CD4-positive, alpha-beta T cell treated with Interleukin-6 at 100 ng/mL for 8 hours (primary cell): ENCODE measurements at regions not wholly inside any gene's neighbourhood (a gene's known extent, or its start where the extent isn't known, plus 50 kb on each side); places are given as distances from the start of the nearest gene placed in this dataset.

Experiments used
- DNase-seq: peaks from one replicate; pipeline ENCODE4 v3.0.0-alpha.2; 2020; ENCODE audit warnings: mixed read lengths, low spot score

- no peak for DNase-seq
Measured at GRCh38 chr6:25066593-25066992, 130.8 kb upstream of the RIPOR2 start.

DNA sequence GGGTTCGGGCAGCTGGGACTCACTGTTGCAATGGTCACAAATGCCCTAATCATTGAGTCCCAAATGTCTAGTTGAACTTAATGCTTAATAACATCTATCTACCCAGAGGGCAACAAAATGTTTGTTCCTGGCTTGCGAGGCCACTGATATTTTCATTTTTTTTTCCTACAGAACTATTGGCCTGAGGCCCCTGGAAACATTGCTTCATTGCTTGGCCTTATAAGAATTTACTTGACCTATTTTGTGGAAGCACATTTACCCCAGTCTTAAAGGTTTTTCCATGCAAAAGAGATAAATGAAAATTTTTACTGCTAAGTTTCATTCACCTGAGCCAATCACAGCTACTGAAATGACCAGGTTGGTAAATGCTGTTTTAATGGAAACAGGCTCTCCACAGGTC is 133.1 kb upstream of the RIPOR2 start:
- DNase-seq, result no peak

- peak; percentile 85 for DNase-seq
Measured at GRCh38 chr6:25070547-25071366, 135.0 kb upstream of the RIPOR2 start.

- no peak for DNase-seq
Measured at GRCh38 chr6:25078141-25078540, 142.4 kb upstream of the RIPOR2 start.

DNA sequence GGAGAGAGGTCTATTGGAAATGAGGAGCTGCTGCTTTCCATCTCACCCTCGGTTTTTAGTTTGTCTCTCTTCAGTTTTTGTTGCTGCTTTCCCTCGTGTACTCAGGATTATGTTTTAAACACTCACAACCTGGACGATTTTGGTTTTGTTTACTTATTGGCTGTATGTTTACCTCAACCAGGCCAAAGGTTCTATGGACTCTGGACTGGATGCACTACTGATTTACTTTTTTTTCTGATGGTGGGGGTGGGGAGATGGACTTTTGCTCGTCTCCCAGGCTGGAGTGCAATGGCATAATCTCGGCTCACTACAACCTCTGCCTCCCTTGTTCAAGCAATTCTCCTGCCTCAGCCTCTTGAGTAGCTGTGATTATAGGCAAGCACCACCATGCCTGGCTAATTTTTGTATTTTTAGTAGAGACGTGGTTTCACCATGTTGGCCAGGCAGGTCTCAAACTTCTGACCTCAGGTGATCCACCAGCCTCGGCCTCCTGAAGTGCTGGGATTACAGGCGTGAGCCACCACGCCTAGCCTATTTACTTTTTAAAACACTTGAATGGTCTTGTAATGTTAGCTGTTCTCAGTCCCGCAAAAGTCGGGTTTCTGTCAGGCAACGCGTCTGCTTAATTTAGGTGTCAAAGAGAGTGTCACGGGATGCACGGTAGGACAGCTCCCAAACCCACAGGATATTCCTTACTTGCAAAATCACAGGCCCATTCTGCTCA is 148.2 kb upstream of the RIPOR2 start:
- DNase-seq, result no peak

DNA sequence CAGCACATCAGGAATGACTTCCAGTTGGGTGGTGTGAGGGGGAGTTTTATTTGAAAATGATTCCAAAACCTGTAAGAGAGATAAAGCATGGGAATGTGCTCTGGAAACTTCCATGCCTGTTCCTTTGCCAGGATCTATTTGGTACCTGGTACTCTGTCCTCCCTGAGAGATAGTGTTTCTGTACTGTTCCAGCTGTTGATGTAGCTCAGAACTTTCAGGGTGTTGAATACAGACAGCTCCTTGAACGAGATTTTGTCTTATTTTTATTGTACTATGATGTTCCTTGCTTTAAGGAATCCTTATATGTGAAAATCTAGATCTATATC is 148.7 kb upstream of the RIPOR2 start:
- DNase-seq, result no peak

DNA sequence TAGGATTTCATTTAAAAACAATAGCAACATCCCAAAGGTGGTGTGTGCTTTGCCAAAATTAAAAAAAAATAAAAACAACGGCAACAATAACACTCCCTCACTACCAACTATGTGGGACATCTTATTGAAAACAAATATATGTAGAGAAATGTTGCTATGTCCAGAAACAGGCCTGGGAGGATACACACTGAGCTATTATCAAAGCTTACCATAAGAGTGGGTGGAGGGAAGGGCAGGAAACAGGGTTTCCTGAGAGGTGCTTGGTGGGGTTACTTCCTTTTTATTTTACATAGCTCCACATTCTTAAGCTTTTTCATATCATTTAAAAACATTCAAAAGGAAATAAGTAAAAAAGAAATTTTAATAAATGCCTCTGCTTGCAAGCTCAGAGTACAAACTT is 150.0 kb upstream of the RIPOR2 start:
- peak; percentile 31 for DNase-seq

DNA sequence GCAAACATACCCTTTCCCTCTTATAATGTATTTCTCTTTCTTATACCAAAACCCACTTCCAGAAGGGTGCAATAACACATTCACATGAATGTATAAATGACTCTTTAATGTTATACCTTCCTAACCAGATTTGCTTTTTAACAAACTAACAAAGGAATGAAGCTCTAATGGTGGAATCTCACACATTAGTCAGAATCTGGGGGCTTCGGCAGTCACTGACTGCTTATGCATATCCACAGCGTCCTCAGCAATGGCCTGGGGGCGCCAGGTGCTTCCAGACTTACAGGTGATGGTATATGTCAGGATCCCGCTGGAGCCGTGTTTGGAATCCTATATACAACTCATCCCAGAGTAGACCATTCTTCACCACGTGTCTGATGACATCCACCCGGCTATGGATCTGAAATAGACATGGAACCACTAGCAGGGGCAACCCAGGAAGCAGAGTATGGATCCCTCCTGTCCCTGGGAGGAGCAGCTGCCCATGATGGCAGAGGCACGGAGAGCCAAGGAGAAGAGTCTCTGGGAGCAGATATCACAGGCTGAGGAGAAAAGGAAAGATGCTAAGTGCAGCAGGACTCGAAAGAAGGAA is 150.8 kb upstream of the RIPOR2 start:
- DNase-seq, result no peak

DNA sequence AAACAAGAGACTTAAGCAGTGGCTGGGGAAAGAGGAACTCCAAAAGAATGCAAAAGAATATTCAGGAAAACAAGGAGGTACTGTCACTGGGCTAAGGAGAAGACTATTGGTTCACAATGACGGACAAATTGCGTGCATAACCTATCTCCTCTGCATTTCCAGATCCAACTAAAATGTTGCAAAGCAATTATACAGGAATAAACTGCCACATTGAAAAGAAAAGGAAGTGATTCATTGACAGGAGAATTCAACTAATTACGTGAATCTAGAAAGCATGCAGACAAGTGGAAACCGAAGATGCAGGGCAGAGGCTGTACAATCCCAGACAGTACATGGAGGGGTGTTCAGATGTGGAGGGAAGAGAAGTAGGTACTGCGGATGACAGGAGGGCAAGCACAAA is 152.8 kb upstream of the RIPOR2 start:
- no peak for DNase-seq

- DNase-seq, result no peak
Measured at GRCh38 chr6:25089442-25089841, 153.7 kb upstream of the RIPOR2 start.

GRCh38 chr6:25094726-25095125 is 159.0 kb upstream of the RIPOR2 start:
- DNase-seq, result no peak

- DNase-seq, result no peak
Measured at GRCh38 chr6:25100288-25100687, 164.5 kb upstream of the RIPOR2 start.

DNA sequence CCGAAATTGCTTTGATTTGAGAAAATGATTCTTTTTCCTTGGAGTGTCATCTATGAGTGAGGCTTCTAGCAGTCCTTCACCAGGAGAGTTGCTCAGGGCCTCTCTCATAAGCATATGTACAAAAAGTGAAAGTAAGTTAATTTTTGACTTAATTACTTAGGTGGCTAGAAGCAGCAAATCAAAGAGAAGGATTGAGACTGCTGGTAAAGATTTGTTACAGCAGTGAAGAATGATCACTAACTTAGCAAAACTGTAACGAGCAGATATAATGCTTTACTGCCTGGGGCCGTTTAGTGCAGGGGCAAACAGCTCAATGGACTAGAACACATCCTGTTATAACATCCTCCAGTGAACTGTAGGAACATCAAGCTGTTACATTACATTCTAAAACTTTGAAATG is 167.8 kb upstream of the RIPOR2 start:
- no peak for DNase-seq

DNA sequence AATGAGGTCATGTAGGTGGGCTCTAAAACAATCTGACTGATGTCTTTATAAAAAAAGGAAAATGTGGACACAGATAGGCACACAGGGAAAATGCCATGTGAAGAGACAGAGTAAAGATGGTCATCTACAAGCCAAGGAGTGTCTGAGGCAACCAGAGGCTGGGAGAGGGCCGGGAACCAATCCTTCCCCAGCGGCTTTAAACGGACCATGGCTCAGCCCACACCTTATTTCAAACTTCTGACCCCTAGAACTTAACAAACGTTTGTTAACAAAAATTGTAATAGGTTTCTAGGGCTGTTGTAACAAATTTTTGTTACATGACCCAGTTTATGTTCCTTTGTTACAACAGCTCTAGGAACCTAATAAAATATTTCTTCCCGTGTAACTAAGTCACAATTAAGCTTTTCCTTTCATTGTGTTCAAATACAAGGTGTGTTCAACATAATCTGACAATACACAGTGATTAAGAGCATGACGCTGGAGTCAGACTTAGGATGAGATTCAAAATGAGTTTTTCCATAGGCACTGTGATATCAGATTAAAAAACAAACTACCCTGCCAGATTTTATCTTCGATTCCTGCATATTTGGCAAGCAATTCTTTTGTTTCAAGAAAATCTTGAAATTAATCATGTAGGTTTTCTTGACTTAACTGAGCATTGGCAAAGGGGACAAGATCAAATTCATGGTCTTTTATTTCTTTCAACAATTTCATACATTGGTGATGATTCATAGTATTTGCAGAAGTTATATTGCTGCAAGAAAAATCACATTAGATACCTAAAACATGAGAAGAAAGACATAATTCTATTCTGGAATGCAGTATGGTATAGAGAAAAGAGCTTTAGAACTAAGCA is 169.5 kb upstream of the RIPOR2 start:
- no peak for DNase-seq

DNA sequence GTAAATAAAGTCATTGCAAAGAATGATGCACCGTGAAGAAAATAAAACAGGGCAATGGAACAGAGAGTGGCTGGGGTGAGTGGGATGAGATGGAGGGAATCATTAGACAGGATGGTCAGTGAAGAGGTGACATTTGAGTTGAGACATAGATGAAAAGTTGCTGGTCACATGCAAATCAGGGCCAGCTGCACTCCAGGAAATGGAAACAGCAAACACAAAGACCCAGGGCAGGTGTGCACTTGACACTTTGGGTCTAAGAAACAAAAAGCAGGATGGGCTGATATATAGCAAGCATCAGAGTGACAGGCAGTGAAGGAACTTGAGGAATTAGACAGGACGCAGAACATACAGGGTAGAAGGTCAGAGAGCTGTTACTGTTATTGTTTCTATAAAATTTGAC is 171.5 kb upstream of the RIPOR2 start:
- DNase-seq, result no peak

- no peak for DNase-seq
Measured at GRCh38 chr6:25111782-25112181, 167.4 kb upstream of the CARMIL1 start.

- DNase-seq, result no peak
Measured at GRCh38 chr6:25112322-25112773, 166.8 kb upstream of the CARMIL1 start.

DNA sequence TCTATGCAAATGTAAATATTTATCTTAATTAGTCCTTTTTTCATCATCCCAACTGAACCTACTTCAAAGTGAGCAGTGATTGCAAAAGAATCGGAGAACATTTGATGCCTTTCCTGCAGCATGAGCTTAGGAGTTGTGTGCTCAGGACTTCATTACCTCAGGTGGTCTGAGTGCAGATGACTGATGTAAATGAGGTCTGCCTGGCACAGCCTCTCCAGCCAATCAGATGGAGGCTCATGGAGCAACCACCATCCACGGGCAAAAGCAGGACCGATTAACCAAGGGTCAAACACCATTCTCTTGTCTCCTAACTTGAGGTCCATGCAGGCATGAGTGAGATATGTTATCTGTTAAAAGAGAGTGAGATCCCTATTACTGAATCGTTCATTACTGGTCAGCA is 165.7 kb upstream of the CARMIL1 start:
- no peak for DNase-seq

- no peak for DNase-seq
Measured at GRCh38 chr6:25118038-25118437, 161.1 kb upstream of the CARMIL1 start.

DNA sequence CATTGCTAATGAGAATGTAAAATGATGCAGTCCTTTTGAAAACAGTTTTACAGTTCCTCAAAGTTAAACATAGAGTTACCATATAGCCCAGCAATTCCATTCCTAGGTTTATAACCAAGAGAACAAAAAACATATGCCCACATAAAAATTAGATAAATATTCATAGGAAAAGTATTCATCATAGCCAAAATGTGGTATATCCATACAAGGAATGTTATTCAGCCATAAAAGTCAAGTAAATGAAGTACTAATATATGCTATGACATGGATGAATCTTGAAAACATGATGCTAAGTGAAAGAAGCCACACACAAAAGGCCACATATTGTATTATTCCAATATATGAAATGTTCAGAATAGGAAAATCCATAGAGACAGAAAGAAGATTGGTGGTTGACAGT is 158.0 kb upstream of the CARMIL1 start:
- no peak for DNase-seq

DNA sequence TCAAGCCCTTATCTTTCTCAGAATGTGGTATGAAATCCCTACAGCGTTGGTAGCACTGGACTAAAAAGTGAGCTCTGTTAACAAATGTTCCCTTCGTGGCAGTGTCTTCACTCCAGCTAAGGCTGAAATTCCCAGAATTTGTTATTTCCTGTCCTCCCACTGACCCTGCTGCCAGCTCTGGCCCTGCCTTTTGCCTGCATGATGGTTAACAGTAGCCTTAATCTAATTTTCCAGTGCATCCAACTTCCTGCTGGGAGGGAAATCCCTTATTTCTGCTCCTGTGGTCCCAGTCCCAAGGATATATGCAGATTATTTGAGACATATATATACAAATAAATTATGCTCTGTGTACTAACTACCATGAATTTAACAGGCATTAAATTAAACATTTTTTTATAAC is 157.2 kb upstream of the CARMIL1 start:
- DNase-seq, result no peak

- DNase-seq, result no peak
Measured at GRCh38 chr6:25122622-25123237, 156.4 kb upstream of the CARMIL1 start.
